ENCODE measurements at regions not wholly inside any gene's neighbourhood (a gene's known extent, or its start where the extent isn't known, plus 50 kb on each side); places are given as distances from the start of the nearest gene placed in this dataset.
A peak's percentile ranks its signal among the peaks of the same experiment; 100 is the strongest.

DNA sequence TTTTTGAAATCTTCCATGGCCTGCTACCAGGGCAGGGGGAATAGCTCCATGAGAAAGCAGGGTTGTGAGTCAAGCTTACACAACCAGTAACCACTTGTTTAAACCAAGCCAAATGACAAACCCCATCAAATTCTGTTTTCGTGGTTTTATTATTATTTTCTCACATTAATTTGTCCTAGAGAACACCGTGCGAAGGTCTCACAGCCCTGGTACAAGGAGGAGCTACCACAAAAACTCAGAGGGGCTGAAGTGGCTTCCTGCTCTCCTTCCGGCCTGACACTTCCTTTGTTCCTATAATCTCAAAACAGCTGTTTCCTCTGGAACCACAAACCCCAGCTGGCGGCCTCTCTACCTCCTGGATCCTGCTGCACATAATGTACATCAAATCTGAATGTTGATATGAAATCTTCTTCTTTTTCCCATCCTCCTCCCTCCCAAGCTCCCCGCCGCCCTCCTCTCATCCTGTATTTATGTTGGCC, 375.9 kb downstream of the MCTP2 start:
- DNase-seq, result peak; percentile 79

DNA sequence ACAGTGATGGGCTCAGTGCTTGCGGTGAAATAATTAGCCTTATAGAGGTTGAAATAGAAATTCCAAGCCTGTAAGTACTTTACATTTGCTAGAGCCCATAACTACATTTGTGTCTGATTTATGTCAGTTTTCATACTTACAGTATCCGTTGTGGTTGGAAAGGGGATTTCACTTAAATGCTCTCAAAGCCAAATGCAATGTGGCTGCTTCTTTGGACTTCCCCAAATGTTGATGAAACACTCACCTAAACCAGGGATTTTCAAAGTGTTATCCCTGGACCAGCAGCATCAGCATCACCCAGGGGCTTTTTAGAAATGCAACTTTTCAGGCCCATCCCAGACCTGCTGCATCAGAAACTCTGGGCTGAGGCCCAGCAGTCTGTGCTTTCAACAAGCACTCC, 378.7 kb downstream of the MCTP2 start:
- no peak for DNase-seq

DNA sequence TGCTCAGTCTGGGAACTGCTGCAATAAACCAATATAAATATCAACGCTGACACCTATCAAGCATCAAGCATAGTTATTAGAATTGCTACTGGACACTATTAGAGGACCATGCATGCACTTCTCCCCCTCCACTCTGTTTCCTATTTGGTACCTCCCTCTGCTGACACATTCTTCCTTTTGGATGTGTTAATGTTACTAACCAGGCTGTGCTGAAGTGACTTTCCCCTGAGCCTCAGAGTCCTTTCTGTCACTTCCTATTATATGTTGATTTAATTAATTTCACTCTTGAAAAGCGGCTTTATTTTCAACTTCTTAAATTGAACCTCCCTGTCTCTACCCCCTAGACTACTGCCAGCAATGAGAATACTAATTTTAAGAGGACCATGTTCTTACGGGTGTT, 379.1 kb downstream of the MCTP2 start:
- DNase-seq, result peak; percentile 61

DNA sequence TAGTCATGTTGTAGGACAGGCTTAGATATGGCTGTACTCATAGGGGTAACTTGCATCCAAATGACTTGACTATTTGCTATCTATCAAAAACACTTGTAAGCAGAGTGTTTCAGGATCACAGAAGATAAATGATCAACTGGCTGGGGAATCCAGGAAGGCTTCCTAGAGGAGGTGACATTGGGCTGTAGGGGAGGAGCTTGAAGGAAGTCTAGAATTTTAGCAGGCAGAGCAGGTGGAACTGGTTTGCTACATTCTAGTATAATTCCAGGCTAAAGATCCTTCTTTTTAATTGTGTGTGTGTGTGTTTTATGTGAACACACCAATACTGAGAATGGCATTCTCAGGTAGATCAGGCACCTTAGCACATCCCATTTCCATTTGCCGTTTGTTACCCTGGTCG, 380.3 kb downstream of the MCTP2 start:
- no peak for DNase-seq

DNA sequence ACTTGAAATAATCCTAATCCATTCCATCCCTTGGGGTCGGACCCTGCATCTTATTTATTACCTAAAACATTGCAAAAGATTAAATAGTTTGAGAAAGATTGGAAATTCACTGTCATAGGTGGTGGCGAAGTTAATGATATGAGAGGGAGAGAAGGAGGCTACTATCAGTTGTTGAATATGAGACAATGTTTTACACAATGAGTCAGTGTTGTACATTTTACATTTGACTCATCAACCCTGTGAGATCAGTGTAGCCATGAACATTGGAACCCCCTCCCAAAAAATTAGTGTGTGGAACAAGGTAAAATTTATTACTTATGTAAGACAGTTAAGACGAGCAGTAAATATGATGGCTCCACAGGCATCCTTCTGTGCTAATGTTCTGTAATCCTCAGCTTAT, 384.3 kb downstream of the MCTP2 start:
- no peak for DNase-seq

DNA sequence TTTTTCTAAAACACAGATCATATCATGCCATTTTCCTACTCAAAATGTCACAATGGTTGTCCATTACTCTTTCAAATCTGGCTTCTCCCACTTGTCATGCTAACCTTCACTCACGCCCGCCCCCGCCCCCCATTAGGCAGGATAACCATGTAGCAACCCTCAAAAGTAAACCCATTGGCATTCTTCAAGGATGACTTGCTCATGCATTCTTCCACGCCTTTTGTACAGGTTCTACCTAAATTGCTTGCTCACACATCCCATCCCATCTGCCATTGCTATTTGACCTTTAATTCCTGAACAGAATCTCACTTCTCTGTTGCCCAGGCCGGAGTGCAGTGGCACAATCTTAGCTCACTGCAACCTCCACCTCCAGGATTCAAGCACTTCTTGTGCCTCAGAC, 389.3 kb downstream of the MCTP2 start:
- no peak for DNase-seq

DNA sequence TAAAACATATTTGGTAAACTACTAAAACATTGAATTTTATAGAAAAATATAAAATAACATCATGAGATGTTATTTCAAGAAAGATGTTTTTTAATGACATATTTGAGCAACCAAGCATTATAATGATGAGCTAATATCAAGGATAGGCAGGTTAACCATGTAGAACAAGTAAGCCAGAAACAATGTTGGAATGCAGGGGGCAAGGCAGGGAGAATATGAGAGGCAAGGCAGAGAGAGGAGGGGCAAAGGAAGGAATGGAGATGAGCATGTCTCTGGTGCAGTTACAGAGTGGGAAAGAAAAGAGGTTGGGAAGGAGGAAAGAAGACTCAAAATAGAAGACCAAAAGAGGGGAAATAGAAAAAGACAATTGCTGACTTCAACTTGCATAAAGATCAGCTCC, 390.4 kb downstream of the MCTP2 start:
- peak; percentile 35 for DNase-seq

DNA sequence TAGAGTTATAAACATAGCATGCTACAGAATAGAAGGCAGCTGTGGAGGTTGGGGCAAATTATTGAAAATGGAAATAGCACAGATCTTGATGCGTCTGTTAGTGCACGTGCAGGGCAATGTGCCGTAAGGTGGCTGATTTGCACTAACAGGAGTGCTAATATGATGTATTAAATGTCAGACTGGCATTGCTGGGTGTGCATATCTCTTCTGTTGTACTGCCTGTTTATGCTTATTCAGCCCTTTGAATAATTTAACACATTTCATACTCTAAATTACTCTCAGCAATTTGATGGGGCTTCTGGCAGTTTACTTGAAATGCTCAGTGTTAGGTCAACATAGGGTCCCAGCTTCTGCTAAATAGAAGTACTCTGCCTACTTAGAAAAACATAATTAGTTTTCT, 395.6 kb downstream of the MCTP2 start:
- no peak for DNase-seq

DNA sequence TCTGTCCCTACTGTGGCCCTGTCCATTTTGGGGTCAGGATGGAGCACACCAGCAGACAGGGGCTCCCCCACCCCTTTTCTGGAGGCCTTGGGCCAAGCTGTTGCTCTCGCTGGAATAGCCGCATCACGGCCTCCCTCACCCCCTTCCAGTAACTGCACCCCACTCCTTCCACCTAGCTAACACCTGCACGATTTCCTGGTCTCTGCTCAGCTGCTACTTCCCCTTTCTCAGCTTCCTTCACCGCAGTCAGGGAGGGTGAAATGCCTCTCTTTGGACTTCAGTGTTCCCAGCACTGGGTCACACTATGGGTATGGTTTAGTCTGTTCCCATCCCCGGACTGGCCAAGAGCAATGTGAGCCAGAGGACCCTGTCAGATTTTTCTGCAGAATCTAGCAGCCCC, 400.2 kb downstream of the MCTP2 start:
- DNase-seq, result no peak

DNA sequence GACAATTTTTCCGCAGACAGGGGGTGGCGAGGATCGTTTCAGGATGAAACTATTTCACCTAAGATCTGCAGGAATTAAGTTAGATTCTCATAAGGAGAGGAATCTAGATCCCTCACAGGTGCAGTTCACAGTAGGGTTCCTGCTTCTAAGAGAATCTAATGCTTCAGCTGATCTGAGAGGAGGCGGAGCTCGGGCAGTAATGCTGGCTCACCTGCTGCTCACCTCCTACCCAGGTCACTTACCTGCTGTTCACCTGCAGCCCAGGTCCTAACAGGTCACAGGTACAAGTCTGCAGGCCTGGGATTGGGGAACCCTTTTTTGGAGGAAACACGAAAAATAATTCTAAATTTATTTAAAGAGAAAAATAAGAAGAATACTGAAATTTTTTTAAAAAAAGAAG, 406.8 kb downstream of the MCTP2 start:
- DNase-seq, result no peak

DNA sequence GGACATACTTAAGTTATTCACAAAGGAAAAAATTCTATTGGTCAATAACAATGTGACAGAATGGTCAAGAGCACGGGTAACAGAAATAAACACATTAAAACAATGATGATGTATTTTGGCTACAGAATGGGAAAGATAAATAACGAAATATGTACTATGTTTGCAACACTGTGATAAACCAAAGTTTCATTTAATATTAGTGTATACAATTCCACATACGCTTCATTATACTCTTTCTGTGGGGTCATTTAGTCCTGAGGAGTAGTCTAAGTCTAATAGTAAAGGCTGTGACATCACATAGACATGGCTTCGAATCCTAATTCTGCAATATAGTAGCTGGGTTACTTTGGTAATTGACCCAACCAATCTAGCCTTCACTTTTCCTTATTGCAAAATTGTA, 408.3 kb downstream of the MCTP2 start:
- no peak for DNase-seq

DNA sequence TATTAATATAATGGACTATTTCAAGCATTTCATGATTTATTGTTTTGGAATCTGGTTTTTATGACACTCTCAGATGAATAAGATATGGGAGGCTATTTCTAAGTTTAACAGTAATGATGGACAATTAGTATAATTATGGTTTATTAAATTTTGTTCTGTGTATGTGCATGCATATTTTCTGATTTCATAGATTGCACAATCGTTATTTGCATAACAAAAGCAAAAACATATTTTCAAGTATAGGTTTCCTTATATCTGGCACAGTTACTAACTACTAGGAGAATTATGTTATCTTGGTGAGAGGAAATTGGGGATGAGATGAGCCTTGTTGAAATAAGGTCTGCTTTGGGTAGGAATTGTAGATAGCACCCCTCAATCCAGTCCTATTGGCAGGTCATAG, 413.1 kb downstream of the MCTP2 start:
- no peak for DNase-seq

DNA sequence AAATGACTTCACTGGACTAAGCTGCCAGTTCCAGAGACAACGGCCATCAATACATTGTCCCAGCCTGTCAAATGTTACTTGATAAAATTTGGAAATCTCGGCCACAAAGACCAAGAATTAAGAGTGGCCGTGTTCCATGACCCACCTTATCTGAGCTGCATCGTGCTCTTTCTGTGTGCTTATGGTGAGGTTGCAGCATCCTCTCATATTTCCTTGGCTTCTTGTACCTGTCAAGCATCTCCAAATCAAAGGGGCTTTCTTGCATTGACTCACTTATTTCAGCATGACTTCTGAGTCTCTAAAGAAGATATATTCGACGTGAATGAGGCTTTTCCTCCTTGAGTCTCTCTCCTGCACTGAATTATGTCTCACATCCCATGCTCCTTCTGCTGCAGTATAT, 421.7 kb downstream of the MCTP2 start:
- DNase-seq, result no peak

DNA sequence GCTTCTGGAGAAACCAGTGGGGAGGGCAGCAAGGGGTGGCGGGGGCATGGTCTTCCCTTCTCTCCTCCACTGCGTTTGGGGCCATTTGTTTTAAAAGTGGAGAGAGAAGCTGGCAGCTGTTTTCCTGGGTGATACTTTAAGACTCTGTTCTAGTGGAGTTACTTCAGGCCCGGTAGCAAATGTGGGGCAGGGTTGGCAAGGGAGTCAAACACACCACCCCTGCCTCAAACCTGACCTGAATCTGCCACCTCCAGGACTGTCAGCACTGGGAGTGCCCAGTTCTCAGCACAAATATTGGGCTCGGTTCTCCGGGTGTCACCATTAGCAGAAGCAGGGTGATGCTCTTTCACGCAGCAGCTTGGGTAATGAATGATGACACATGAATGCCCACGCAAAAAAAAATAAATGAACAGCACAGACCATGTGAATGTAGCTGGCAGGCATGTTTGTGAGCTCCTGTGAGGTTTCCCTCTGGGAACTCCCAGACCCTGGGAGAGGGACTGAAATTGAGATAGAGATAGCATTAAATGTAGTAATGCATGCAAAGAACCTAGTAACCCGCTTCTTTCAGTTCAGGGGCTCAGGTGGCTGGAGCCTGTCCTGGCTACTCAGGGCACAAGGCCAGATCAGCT, 424.0 kb downstream of the MCTP2 start:
- DNase-seq, result peak; percentile 78

DNA sequence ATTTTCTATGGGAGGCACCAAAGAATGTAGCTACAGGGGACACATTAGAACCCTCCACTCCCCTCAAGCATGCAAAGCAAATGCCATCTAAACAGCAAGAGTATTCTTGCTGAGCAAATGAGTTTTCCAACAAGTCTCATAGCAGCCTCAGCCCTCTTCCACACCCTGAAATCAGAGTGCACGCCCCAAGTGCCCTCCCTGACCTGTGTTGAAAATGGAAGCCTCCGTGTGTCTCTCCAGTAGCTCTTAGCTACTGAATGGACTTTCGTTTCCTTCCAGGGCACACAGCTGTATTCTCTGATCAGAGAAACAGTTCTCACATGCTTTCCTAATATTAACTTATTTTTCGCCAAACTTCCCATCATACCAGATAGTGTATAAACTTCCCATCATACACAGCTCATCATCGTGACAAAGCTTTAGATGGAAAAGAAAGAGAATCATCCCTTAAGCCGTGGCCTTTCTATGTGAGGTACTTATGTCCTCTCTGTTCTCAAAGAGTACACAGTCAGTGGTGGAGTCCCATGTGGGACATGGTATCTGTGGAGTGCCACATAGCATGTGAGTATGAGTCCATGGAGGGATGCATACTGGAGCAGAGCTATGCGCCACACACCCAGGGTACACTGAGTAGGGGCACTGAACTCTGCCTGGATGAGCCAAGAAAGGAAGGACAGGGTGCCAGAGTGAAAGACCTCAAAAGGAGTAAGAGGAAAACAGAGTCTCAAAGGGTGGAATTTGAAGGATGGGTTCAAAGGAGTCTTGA, 434.5 kb downstream of the MCTP2 start:
- DNase-seq, result no peak

DNA sequence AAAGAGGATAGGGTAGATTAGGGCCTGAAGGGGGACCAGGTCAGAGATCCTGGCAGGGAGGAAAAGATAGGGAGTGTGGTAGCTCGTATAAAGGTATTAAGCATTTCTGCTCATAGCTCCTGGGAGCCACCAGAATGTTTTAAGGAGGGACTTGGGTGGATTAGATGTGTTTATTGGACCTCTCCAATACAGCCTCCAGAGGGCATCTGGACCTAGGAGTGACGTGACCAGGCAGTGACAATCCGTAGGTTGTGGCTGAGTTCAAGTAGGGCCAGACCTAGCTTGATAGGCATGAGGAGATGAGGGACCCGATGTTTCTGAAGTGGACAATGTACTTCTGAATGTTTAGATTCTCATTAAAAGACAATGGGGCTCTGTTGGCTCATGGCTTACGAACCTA, 435.2 kb downstream of the MCTP2 start:
- DNase-seq, result no peak

DNA sequence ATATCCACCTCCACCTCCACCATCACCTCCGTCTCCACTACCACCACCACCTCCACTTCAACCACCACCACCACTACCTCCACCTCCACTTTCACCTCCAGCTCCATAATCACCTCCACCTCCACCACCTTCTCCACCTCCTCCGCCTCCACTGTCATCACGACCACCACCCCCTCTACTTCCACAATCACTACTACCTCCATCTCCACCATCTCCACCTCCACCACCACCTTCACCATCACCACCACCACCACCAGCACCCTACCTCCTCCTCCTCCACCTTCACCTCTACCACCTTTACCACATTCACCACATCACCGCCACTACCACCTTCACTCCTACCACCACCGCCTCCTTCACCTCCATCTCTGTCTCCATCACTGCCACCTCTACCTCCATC, 435.7 kb downstream of the MCTP2 start:
- DNase-seq, result no peak

DNA sequence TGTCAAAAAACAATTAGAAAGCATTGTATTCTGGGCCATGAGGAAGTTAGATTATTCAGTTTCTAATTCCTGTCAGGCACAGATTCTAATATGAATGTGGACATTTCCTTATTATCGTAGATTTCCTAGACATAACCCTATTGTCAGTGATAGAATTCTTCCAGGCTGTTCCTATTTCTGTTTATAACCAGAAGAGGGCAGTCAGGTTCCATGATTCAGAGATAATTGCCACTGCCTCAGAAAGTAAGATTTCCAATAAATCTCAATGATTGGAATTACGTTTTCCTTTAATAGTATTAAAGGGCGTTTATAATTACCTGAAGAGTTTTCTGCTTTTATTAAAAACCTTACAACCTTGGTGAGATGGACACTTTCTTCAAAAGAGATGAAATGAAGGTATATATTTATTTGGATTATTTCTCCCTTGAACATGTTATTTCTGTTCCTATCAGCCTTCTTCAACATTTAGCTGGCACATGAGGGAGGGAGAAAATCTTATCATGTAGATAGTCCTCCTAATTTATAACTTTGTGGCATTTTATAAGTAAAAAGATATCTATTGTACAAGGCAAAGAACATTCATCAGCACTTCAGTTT, 439.2 kb downstream of the MCTP2 start:
- peak; percentile 86 for DNase-seq

DNA sequence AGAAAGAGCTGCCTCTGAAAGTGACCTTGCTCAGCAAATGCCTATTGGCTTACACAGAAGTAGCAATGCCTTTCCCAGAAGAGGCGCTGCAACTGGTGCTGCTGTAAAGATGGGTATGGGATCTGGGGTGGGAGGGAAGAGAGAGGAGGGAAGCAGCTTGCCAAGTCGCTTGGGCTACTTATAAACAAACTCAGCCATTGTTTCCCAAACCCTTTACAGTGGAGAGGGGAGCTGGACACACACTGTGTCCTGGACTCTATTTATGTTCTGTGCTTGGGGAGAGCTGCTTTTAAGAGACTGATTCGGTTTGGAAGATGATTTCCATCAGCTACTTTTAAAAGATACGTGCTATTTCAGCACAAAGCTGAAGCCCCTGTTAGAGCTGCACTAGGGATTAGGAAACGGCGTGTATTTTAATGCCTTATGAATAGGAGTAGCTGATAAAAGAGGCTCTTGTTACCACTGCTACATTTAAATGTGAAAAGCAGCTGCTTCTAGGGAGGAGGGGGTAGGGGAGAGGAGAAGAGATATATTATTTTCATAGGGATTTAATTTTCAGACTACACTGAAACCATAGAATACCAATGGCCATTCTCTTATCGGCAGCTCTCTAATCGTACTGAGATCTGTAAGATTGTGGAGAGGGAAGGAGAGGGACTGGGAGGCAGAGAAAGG, 440.6 kb downstream of the MCTP2 start:
- DNase-seq, result peak; percentile 76

DNA sequence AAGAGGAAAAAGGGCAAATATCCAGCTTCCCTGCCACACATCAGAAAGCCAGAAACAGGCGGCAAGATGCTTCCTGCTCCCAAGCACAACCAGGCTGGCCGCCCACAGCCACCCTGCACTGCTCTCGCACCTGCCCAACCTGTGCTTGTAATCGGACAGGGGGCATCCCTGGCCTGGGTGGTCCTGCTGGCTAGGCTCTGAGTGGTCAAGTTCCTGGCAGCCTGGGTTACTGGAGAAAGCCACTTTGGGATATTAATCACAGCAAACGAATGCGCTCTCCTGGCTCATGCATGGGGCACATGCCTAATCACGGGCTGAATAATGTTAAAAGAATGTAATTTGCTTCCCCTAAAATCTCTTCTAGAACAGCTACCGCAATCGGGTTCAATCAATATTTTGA, 442.4 kb downstream of the MCTP2 start:
- no peak for DNase-seq

DNA sequence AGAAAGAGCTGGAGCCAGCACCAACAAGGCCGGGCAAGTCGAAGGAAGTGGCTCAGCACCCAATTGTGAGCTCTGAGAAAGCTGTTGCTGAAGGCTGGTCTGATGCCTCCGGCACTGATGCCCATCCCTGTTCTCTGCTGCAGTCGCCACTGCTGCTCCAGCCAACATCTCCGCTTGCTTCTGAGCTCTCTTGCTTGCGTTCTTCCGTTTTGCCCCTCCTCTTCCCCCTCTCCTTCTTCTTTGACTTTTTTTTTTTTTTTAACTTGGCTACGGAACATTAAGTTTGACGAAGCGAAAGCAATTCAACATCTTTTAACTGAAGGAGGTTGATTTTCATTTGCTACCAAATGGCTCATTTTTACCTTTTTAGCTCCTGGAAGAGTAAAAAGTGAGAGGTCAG, 442.9 kb downstream of the MCTP2 start:
- DNase-seq, result peak; percentile 37

DNA sequence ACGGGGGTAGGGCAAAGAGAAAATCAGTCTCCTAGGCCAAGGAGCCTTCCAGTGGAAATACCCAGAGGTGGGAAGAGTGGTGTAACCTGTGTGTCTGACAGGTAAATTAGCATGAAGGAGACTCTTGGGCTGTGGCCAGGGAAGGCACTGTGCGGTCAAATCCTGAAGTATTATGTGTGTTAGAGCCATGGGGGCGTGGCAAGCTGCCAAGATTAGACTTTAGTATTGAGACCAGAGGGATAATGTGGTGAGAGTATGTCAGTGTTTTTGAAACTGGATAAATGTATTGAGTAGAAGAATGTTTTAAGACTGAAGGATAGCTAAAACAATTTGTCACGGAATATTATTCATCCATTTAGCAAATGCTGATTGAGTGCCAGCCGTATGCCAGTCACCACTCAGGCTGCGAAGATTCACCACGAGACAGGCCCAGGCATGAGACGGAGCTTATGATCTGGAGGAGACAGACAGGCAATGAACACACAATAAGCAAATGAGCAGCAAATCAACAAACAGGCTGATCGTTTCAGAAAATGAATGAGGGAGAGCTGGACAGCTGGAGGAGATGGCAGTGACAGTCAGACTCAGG, 445.9 kb downstream of the MCTP2 start:
- DNase-seq, result peak; percentile 25

DNA sequence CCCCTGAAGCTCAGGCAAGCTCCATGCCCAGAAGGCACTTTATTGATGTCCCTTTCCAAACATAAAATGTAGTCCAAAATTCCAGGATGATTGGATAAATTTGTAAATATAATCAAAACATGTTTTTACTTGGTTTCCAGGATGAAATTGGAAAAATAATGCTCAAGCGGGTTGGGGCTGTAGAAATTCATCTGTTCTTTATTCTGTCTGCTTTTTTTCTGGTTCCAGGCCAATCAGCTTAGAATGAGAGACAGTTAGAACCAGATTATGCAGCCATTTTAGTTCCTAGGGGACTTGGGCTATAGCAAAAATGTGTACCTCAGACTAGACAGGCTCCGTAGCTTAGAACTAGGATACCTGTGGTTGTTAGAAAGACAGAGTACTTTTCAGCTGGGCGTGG, 450.8 kb downstream of the MCTP2 start:
- DNase-seq, result peak; percentile 27
